HG03460 (cell line): ENCODE measurements at regions not wholly inside any gene's neighbourhood (a gene's known extent, or its start where the extent isn't known, plus 50 kb on each side); places are given as distances from the start of the nearest gene placed in this dataset.

Source experiments
- ATAC-seq: cut with Tn5 transposase; IDR thresholded peaks from one replicate; pipeline ENCODE4 v1.9.1; 2021; ENCODE audit not compliant: unreplicated experiment

DNA sequence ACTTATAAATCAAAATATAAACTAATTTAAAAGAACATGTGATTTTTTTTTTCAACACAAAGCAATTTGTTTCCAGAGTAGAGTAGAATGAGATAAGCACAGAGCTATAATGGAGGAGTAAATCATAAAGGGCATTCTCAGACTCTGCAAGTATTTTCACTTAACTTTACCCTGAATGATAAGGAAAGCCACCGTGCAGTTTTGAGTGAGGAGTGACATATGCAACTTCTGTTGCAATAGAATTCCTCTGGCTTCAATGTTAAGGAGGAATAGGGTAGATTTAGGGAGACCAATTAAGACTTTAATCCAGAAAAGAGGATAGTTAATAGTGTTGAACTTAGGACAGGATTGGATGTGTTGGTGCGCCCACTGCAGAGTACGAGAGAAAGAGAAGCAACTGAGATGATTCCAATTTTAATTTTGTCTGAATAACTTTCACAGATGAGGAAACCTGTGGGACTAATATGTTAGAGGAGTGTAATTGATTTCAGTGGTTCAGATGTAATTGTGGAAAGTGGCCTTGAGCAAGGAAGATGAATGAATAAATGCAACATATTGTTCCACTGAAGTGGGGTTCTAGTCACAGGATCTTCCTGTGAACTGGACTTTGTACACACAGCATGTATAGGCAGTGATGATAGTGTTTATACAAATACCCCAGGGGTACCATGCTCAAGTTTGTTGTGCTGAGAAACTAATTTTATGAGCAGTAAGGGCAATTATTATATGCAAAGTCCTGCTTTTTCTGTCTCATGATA is 255.5 kb upstream of the ANO3 start:
- ATAC-seq: no peak

DNA sequence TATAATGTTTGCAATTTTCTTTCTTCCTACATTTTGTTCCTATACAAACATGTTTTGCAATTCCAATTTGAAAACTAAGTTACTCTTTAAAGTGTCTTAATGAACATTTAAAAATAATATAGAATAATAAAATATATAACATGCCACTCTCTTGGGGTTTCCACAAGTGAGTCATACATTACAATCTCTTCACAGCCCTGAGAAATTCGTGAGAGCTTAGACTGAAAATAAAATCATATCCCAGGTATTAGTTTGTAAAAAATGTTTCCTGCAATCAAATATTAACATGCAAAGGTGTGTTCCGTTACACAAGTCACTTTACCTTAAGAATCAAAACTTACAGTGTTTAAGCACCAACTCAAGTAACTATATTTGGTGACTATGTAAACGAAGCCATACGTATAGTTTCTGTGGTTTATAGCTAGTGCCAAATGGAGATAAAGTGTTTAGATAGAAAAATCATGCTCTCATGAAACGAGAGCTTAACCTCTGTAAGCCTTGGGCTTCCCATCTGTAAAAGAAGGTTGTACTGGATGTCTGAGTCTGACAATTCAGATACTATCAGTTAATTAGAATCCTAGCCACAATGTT is 253.6 kb upstream of the ANO3 start:
- ATAC-seq: peak; percentile 54

DNA sequence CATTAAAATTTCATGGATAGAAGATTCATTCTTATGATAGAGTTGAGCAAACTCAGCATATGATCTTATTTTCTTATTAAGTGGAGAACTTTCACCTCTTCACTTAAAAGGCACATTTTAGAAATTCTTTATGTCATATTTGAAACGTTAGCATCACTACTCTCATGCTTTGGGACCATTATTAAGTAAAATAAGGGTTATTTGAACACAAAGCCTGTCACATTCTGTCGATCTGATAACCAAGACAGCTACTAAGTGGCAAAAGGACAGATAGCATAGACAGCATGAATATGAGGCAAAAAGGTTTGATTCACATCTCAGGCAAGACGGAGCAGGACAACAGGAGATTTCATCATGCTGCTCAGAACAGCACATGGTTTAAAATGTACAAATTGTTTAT is 247.6 kb upstream of the ANO3 start:
- ATAC-seq: no peak

DNA sequence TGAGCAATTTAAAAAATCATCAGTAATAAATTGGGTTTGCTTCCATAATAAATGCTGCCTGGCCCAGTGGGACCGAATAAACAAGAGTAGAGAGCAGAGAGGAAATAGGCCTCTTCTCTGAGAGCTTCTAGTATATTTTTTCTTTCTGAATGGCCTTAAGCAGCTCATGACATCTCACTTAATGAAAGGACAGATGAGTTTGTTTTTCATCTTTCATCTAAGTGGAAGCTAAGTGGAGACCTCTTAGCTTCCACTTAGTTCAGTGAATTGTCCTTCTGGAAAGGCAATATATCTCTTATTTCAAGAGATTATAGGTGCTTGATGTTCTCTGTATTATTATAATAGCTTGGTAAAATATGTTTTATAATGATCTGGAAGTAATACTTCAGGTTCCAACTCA is 245.9 kb upstream of the ANO3 start:
- no peak for ATAC-seq

DNA sequence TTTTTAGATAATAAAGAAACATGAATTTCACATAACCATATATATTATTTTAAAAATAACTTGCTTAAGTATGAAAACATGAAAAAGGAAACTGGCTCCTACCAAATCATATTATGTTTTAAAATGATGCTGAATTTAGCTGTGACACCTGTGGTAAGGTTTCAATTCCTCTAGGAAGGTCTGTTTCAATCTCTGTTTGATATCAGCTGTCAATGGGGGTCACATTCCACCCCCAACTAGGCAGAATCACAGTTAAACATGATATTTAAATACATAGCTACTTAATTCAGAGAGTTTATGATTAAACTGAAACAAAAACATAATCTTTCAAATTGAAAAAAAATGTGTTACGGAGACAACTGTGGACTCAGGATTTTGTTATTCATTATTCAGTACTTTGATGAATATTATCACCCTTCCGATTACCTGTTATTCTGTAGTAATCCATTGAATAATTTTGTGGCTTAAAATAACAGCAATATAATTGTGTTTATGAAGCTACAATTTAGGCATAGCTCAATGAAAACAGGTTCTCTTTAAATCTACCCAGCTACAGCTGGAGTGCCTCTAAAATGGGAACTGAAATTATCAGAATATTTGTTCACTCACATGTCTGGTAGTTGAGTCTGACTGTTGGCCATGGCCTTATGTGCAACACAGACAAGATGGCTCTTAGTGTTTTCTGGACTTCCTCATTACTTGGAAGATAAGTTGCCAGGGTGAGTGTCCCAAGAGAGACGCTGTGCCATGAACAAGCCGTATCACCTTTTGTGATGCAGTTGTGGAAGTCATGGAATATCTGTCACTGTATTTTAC is 244.6 kb upstream of the ANO3 start:
- ATAC-seq: peak; percentile 98

DNA sequence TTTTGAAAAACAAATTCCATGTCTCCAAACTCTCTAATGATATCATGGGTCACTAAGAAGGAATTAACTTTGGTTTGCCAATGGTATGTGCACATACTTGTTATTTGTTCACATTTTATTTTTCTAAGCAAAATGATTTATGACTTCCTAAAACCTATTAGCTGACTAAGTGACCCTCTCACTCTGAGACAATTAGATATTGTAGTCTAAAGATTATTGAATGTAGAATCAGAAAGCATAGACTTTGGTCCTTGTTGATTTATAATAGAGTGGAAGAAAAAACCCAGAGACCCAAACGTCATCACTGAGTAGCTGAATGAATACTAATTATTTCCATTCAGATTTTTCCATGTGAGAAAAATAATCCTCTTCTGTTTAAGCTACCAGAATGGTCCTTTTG is 243.5 kb upstream of the ANO3 start:
- no peak for ATAC-seq

DNA sequence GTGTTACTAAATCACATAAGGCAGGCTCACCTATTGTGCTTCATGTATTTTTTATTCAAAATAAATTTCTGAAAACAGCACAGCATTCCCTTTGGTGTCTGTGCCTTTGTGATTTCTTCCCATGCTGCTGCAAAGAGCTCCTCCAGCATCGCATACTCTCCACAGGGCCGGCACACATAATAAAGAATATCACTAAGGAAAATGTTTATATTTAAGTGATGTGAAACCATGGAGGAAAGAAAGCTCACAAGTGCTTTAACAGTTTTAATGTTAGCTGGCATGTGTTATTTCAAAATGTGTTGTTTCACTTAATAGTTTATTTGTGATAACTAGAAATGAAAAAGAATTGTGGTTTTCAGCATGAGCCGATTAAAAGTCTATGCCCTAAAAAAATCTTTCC is 241.3 kb upstream of the ANO3 start:
- ATAC-seq: no peak

DNA sequence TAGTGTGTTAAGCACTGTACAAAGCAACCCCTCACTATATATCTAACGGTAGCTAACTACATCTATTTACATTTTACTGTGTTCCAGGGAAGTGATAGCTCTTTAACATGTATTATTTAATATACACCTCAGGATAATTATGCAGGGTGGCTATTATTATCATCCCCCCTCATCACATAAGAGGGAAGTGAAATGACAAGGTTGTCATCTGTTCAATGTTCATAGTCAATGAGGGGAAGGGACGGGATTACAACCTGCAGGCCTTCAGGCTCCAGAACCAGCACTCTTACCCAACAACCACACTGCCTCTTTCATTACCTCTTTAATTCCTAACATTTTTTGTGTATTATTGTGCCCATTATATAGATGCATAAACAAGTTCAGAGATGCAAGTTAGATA is 238.7 kb upstream of the ANO3 start:
- ATAC-seq: no peak

DNA sequence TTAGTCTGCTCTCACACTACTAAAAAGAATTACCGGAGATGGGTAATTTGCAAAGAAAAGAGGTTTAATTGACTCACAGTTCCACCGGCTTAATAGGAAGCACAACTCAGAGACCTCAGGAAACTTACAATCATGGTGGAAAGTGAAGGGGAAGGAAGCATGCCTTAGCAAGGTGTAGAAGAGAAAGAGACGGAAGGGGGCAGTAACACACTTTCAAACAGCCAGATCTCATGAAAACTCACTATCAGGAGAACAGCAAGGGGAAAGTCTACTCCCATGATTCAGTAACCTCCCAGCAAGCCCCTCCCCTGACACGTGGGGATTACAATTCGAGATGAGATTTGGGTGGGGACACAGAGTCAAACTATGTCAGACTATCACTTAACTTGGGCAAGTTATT is 236.6 kb upstream of the ANO3 start:
- no peak for ATAC-seq

DNA sequence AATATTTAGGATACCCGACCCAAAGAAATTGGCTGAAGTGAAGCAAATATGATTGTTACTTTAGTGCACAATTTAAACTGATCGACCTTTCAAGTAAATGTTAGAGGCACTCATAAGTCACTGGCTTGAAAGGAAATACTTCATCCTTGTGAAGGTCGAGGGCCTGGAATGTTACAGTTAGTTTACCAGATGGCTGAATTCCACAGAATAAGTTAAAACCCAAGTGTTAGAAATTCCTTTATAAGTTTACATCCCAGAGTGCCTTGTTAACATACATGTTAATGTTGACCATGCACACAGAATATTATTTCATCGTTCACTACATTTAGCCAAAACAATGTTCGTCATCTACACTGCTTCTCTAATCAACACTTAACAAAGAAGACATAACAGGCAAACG is 235.5 kb upstream of the ANO3 start:
- ATAC-seq: no peak

DNA sequence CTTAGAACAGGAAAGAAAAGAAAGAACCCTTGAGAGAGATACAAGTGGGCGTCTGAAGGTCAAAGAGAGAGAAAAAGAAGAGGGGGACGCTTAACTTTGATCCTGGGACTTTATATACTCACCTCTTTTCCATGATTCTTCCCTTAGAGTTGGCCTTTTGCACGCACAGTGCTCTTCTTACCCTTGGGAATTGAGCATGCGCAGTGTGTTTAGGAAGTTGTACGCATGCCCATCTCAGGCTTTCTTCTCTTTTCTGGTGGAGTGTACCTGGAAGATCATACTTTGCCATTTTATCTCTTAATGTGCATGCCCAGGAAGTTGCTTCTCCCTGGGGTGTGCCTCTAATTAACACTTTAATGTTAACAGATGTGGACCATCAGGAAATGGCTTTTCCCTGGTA is 229.6 kb upstream of the ANO3 start:
- no peak for ATAC-seq

DNA sequence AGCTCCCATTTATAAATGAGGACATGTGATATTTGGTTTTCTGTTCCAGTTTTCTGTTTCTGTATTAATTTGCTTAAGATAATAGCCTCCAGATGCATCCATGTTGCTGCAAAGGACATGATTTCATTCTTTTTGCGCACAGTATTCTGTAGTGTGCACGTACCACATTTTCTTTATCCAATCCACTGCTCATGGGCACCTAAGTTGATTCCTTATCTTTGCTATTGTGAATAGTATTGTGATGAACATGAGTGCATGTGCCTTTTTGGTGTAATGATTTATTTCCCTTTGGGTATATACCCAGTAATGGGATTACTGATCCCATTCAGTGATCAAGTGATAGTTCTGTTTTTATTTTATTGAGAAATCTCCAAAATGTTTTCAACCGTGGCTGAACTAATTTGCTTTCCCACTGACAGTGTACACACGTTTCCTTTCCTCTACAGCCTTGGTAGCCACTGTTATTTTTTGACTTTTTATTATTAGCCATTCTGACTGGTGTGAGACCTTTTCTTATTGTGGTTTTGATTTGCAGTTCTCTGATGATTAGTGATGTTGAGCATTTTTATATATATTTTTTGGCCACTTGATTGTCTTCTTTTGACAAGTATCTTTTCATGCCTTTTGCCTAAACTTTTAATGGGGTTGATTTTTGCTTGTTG is 226.0 kb upstream of the ANO3 start:
- no peak for ATAC-seq

DNA sequence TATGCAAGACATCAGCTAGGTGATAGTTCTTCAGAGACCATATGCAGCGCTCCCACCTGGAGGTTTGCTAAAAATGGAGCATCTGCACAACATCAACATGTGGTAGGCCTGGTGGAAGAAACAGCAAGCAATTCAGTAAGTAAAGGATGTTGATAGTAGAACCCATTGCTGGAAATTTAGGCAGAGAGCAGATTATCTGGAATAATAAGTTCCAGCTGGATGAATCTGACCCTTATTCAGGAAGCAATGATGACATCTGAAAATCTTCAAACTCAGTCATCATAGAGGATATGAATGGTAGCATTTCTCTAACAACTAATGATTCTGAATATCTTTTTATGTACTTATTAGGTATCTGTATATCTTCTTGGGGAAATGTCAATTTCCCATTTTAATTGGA is 225.2 kb upstream of the ANO3 start:
- ATAC-seq: no peak

DNA sequence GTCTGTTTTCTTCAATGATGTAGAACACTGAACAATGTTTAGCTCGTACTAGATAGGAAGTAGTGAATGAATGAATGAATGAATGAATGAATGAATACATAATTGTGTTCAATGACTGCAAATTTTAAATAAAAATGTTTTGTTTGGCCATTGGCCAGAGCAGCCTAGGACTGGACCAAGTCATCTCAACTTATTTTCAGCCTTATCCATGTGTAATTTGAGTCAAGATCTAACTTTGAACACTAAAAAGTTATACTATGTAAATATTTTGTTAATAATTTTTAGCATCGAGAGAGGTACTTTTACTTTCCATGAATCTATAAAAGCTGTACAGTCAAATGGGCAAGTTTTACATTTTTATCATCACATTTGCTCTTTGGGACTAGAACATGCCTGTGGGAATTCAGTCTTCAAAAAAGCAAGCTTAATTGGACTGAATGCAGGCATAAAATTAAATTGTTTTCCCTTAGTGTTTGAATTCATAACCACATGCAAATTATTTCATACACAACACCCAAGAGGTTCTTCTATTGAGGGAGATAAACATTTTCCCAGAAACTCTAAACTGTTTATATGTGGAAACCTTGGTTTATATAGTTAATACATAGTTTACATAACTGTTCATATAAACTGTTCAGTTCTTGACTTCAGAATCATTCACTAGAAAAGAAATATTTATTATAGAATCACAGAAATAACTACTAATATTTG is 222.1 kb upstream of the ANO3 start:
- ATAC-seq: no peak

DNA sequence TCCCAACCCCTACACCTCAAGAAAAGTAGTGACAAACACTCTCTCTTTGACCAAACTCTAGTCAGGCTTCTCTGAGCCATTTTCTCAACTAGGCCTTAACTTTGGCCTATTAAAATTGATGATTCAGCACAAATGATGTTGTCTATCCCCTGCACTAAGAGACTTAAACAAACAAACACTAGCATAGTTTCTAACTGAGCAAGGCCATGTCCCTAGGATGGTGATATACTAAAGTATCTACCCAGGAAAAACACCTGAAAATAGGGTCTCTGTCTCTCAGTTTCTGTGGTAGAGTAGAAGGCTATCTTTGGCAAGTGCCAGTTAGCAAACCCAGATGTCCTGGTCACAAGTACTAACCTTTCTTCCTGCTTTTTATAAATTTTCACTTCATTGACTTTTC is 219.7 kb upstream of the ANO3 start:
- ATAC-seq: no peak

DNA sequence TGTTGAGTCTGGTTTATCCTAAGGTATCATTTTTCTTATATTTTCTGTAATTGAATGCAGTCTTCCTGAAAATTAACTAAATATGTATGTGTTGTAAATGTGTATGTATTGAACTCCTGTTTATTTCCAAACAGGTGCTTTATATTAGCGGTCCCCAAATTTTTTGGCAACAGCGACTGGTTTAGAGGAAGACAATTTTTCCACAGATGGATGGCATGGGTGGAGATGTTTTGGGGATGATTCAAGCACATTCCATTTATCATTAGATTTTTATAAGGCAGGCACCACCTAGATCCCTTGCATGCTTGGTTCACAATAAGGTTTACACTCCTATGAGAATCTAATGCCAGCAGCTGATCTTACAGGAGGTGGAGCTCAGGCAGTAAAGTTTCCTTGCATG is 210.5 kb upstream of the ANO3 start:
- ATAC-seq: no peak

DNA sequence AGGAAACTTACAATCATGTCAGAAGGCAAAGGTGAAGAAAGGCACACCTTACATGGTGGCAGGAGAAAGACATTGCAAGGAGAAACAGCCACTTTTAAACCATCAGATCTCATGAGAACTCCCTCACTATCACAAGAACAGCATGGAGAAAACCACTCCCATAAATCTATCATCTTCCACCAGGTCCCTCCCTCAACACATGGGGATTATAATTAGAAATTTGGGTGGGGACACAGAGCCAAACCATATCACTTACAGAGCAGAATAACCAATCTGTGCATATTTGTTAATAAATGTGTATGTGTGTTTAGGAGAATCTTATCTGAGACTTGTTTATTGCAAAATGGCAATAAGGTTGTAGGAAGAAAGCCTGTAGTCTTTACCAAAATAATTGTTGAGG is 205.2 kb upstream of the ANO3 start:
- ATAC-seq: no peak

DNA sequence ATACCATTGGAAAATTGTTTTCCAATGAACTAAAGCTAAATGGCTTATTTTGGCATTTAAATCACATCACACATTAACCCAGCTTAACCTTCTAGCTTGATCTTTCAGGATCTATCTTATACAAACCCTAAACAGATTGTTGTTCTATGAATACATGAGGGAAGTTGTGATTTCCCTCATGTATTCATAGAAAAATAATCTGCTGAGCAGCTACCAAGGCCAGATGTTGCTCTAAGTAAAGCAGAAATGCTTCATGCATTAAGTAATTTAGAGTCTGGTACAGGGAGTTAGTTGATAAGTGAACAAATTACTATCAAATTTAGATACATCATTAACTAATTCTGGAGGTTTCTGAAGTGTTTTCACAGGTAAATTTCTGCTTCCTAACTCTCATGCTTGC is 204.6 kb upstream of the ANO3 start:
- no peak for ATAC-seq

DNA sequence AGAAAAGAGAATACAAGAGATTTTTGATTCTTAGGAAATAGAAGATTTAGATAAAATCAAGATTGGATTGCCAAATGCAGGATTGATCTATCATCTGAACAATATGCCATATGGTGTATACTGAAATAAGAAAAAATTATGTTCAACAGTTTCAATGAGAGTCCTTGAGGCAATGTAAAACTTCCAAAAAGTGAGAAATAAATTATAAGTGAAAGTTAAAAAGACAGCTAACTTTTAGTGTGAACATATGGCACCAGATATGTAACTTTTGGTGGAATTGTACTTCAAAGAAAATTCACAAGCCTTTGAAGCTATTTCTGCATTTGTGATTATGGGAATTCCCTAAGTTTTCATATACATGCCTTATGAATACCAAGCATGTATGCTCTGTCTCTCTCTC is 200.5 kb upstream of the ANO3 start:
- no peak for ATAC-seq

DNA sequence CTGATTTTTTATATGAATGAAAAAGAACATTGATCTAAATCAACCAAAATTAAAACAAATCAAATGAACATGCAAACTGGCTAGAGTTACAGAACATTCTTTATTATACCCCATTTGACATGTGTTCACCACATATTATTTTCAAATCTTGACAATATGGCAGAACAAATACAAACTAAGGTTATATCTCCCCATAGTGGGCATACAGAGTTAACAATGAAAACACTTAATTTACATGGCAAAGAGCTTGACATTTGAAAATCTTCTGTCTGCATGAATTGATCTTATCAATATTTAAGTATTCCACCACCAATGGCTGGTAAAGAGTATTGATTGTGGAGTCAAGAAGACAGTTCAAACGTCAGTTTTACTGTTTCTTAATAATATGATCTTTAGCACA is 197.9 kb upstream of the ANO3 start:
- no peak for ATAC-seq
